AG20443 (cell line): ENCODE measurements at regions not wholly inside any gene's neighbourhood (a gene's known extent, or its start where the extent isn't known, plus 50 kb on each side); places are given as distances from the start of the nearest gene placed in this dataset.
A peak's percentile ranks its signal among the peaks of the same experiment; 100 is the strongest.
"Not testable (repeated sequence)": the region's sequence is repeated elsewhere in the genome, so short reads cannot be mapped to it uniquely, and the experiment has no call there.

Experiments
- DNase-seq: peaks from one replicate; pipeline ENCODE4 v3.0.0; 2012; ENCODE audit warnings: low spot score, mixed read lengths

GRCh38 chr7:63748571-63749302, 249.9 kb upstream of the ZNF722 start:
- DNase-seq, result not testable (repeated sequence)

- DNase-seq, result not testable (repeated sequence)
Observed at GRCh38 chr7:63752446-63752845, 246.2 kb upstream of the ZNF722 start.

- not testable (repeated sequence) for DNase-seq
Observed at GRCh38 chr7:63753160-63753559, 245.5 kb upstream of the ZNF722 start.

- not testable (repeated sequence) for DNase-seq
Observed at GRCh38 chr7:63760202-63760601, 238.4 kb upstream of the ZNF722 start.

- DNase-seq, result not testable (repeated sequence)
Observed at GRCh38 chr7:63765541-63765940, 233.1 kb upstream of the ZNF722 start.

- not testable (repeated sequence) for DNase-seq
Observed at GRCh38 chr7:63766197-63766596, 232.5 kb upstream of the ZNF722 start.

GRCh38 chr7:63770162-63770561, 228.5 kb upstream of the ZNF722 start:
- not testable (repeated sequence) for DNase-seq

GRCh38 chr7:63771389-63772085, 227.1 kb upstream of the ZNF722 start:
- not testable (repeated sequence) for DNase-seq

GRCh38 chr7:63789378-63790176, 209.1 kb upstream of the ZNF722 start:
- DNase-seq, result peak; percentile 1

GRCh38 chr7:63790177-63790763, 208.4 kb upstream of the ZNF722 start:
- not testable (repeated sequence) for DNase-seq
